ENCODE measurements at regions not wholly inside any gene's neighbourhood (a gene's known extent, or its start where the extent isn't known, plus 50 kb on each side); places are given as distances from the start of the nearest gene placed in this dataset.
A peak's percentile ranks its signal among the peaks of the same experiment; 100 is the strongest.
"Not testable (repeated sequence)": the region's sequence is repeated elsewhere in the genome, so short reads cannot be mapped to it uniquely, and the experiment has no call there.

DNA sequence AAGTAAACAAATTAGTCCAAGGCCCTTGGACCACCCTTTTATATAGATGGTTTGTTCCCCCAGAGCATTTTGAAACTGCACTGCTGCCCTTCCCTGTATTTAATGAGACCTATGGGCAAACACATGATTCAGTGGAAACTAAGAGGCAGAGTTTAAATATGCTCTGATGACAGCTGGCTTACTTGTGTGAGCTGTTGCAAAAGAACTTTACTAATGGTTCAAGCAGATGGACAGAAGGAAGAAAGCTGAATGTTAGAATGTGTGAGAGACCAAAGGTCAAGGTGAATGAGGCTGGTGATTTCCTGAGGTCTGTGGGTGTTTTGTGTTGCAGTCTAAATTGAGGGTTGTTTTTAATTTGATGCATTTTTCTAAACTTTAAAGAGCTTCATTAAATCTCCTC, 123.0 kb upstream of the CEP162 start:
- no peak for DNase-seq (ENCODE audit: low spot score)

DNA sequence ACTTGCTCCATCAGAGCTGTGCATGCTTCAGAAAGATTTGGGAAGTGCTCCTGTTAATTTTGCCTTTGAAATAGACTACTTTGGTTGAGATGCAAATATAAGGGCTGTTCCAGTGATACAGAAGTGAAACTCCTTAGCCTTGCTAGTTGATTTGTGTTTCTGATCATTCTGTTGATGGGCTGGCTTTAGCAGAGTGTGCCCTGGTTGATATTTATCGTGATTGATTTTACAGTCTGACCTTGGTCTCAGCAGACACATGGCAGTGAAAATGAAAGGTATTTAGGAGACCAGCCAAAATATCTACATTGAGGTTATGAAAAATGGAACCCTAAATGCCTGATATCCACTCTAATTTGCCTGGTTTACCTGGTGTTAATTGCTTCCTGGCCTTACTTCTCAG, 122.1 kb upstream of the CEP162 start:
- DNase-seq (ENCODE audit: low spot score), result no peak

DNA sequence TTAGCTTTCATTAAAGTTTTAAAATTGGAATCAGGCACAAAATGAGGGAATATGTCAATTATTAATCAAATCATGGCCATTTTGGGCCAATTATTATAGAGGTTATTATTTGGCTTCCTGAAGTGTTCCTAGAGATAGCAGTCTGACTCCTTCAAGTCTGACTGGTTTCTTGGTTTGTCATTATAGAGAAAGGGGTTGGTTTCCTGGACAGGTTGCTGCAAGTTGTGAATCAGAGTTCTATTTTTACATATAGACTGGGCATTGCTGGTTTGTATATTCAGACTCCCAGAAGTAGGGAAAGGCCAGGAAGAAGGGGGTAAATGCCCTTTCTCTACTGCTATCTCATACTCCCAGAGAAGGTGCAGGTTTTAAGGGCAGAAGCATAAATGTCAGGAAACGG, 121.4 kb upstream of the CEP162 start:
- no peak for DNase-seq (ENCODE audit: low spot score)

DNA sequence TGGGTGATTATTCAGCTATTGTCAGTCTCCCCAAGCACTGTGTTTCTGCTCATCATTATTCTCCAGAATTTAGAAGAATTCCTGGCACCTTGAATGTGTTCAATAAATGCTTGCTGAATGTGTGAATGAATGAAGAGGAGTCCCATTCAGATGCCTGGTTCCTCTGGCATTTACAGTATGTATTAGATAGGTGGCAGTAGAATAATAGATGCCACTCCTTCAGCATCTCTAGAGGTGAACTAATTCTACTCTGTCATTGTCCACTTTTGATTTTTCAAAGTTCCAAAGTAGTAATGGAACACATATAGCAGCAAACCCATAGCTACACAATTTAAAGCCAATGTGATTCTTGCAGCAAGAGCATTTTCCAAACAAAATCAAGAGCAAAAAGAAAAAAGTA, 118.9 kb upstream of the CEP162 start:
- DNase-seq (ENCODE audit: low spot score), result no peak

DNA sequence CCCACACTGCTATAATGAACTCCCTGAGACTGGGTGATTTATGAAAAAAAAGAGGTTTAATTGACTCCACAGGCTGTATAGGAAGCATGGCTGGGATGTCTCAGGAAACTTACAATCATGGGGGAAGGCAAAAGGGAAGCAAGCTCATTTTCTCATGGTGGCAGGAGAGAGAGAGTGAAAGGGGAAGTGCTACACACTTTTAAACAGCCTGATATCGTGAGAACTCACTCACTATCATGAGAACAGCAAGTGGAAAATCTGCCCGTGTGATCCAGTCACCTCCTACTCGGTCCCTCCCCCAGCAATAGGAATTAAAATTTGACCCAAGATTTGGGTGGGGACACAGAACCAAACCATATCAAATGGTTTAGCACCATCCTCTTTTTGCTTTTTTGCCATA, 116.6 kb upstream of the CEP162 start:
- no peak for DNase-seq (ENCODE audit: low spot score)

DNA sequence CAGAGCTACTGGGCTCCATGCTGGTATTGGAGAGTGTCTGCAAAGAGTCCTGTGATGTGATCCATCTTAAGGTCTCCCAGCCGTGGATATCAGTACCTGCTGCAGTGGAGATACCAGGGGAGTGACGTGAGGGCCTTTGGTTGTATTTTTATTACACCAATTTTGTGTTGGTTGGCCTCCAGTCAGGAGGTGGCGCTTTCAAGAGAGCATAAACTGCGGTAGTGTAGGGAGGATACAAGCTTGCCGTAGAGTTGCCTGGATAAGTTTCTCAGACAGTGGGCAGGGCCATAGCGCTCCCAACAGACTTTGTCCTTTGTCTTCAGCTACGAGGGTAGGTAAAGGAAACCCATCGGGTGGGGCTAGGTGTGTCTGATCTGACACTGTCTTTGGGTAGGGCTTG, 113.0 kb upstream of the CEP162 start:
- no peak for DNase-seq (ENCODE audit: low spot score)

DNA sequence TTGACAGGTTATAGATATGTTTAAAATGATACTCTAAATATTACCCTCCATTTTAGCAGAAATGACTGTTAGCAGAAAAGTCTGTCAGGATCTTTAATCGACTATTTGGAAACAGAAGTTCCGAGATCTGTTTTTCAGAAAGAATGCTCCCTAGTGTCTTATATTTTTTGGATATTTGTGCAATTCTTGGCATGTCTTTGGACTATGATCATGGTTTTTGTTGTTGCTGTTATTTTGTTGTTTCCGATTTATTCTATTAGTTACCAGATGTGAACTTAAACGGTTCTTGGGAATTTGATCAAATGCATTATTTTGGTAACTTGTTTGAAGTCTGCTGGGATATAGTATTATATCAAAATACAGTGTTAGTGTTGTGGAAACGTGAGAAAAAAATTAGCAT, 106.4 kb upstream of the CEP162 start:
- DNase-seq (ENCODE audit: low spot score), result no peak

DNA sequence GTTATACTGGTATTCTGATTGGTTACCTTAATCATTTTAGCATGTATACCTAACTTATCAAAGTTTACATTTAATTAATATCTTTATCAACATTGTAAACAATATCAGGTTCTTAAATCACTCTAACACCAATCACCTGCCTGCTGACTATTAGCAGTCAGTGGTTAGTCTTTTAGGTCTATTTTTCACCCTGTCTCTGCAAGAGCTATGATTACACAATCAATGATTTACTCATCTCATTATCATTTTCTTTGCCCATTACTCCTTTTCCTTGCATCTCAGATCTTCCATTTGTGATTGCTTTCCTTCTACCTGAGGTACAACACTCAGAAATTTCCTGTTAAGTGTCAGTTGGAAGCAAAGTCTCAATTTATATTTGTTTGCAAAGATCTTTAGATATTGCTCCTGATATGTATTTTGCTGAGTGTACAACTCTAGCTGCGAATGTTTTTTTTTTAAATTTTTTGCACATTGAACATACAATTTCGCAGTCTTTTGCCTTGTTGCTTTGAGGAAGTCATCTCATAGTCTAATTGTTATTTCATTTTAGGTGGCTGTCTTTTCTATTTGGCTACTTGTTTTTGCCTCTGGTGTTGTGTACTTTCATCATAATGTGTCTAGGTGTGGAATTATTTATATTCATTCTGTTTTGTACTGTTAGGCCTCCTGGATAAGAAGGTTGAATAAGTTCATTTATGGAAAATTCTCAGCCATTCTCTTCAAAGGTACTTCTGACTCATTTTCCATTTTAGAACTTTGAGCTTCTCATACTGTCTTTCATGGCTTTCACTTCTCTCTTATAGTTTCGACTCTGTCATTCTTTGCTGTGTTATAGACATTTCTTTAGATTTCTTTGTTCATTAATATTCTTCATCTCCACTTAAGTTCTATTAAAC, 104.9 kb upstream of the CEP162 start:
- DNase-seq (ENCODE audit: low spot score), result no peak

DNA sequence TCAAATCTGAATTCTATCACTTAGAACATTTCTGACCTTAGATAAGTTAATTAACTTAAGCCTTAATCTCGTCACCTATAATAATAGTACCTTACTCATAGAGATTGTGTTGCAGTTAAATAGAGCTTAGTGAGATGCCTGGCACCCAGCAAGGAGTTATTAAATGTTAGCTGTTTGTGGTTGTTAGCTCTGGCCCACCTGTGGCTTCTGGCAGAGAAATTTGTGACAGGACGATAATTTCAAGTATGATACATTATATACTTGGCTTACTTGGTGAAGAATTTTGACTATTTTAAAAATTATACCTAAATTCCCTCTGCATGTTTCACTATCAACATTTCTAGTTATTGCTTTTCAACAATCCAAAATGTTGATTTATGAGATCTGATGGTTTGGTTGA, 102.9 kb upstream of the CEP162 start:
- no peak for DNase-seq (ENCODE audit: low spot score)

DNA sequence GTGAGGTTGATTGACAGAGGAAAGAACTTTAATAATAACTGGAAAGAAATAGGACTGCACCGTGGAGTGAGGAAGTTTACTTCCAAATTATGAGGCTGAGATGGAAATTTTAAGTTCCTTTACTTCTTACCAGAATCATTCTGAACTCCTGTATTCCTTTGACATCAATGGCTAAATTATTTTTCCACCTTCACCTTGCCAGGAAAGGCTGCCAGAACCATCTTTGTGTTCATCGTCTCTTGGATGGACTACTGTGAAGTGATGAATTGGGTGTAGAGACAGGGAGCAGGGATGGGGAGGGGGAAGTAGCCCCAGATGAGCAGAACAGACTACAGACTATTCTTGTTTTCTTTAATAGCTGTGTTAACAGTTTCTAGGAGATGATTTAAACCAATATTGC, 102.1 kb upstream of the CEP162 start:
- DNase-seq (ENCODE audit: low spot score), result no peak

DNA sequence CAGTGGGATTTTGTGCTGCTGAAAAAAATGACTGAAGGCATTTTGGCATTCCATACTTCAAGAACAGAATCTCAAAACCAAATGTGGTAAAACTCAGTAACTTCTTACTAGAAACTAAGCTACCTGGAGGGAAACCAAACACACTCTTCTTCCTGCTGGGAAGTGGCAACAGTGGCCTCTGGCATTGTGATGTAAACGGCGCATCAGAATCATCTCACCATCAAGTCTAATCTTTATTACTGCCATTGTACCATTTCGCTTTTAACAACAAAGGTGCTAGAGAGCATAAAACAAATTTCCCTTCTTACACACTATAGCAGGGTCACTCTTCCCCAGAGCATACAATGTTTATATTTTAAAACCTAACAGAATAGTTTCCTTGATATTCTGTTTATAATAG, 101.6 kb upstream of the CEP162 start:
- DNase-seq (ENCODE audit: low spot score), result no peak

DNA sequence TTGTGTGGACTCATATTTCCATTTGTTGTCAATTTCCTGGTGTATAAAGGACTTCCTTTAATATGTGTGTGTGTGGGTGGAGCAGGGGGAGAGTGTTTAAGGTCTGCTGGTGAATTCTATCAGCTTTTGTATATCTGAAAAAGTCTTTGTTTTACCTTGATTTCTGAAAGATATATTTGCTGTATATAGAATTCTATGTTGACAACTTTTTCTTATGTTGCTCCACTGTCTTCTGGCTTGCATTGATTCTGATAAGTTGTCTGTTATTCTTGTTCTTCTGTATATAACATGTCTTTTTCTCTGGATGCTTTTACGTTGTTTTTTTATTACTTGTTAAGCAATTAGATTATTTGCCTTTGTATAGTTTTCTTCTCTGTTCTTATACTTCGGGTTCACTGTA, 90.0 kb upstream of the CEP162 start:
- no peak for DNase-seq (ENCODE audit: low spot score)

DNA sequence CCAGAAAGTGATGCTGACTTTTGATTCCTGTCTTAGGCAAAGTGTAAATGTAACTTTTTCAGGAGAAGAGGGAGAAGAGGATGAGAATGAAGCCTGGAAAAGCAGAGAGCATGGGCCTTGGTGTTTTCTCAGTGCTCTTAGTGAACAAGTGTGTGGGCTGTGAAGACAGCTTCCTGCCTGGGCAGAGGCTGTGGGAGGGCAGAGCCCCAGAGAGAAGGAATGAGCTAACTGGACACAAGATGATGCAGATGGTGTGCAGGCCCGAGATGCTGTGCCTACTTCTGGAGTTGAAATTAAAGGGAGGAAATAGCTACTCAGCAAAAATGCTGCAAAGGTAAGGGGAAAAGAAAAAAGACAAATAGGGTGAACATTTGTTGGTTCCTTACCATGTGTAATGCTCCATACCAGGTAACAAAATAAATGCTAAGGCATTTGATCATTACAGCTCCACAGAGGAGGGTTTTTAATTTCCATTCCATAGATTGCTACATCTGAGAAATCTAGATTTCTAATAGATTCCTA, 87.0 kb upstream of the CEP162 start:
- DNase-seq (ENCODE audit: low spot score), result no peak

DNA sequence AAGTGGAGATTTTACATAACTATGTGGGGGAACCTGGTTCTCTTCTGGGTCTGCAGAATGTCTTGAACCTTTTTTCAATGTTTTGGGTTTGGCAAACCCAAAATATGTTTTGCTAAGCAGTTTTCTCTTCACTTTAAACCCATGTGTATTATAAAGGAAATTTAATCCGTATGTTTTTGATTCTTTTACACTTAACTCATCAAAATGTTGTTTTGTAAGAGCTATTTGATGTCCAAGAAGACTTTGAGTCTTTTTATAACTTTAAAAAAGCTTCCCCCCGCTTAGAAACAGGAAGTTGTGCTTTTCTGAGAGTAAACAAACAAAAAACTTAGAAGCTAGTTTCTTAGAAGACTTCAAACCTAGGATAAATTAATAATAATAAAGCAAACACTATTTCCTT, 81.9 kb upstream of the CEP162 start:
- no peak for DNase-seq (ENCODE audit: low spot score)

DNA sequence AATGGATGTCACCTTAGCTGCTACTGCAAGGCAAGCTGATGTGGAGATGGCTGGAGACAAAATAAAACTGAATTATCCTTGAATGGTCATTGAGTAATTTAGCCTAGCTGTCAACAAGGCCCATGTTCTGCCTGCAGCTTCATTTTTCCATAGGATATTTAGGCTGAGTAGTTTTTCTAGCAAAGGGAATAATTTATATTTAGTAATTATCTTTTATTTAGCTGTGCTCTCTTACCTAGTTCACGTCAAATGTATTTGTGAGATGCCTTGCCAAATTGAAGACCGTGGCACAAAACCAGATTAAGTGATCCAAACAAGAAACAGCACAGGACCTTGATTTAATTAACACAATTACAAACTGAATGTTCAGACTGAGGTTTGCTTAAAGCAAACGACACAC, 77.4 kb upstream of the CEP162 start:
- DNase-seq (ENCODE audit: low spot score), result no peak

DNA sequence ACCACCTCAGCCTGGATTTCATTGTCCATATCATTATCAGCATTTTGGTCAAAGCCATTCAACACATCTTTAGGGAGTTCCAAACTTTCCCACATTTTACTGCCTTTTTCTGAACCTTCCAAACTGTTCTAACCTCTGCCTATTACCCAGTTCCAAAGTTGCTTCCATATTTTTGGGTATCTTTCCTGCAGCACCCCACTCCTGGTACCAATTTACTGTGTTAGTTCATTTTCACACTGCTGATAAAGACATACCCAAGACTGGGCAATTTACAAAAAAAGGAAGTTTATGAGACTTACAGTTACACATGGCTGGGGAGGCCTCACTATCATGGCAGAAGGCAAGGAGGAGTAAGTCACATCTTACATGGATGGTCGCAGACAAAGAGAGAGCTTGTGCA, 63.6 kb upstream of the CEP162 start:
- not testable (repeated sequence) for DNase-seq (ENCODE audit: low spot score)

DNA sequence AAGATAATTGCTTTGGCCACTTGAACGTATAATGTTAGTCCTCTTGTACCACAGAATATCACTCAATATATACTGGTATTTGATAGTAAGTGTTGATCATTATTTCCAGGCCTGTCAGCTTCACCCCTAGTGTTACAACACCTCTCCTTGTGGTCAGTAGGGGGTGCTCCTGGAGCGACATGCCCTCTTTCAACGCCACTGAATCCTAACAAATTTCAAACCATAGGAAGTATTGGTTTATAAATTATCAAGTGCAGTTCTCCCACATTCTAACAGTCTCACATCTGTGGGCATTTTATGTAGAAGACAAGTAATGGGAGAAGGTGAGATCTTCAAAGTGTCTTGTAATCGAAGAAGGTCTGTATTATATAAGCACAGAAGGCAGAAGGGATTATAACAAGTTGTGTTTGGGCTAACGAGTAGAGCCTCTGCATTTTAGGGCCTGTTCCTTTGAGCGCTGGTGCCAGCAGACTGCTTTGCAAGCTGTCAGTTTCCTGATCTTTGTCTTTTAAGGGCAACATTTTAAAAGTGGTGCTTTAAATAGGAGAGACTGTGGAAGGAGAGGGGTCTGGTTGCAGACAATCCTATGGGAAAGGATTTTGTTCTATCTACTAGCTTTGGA, 57.1 kb upstream of the CEP162 start:
- DNase-seq (ENCODE audit: low spot score), result peak; percentile 25

DNA sequence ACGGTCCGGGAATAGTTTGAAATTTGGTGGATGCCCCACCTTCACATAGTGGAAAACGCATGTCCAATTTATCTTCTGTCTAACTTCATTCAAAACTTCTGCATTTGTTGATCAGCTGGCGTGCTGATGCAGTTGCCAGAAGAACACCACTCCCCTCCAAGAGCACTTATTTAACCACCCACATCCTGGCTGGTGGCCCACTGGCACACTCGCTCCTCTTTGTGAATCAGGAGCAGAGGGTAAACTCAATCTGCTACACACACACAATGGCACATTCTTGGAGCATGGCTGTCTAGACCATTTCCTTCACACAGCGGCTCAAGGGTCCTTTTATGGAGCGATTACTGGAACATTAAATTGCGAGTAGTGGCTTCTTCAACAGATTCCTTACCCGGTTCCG, 55.1 kb upstream of the CEP162 start:
- no peak for DNase-seq (ENCODE audit: low spot score)

DNA sequence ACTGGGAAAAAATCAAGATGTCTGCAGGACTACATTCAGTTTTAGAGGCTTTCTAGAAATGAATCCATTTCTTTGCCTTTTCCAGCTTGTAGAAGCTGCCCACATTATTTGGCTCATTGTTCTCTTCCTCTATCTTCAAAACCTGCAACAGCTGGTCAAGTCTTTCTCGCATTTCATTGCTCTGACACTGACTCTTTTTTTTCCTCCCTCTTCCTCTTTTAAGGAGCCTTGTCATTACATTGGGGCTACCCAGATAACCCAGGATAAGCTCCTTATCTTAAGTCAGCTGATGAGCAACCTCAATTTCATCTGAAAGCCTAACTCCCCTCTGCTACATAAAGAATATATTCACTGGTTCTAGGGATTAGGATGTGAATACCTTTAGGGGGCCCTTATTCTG, 53.2 kb upstream of the CEP162 start:
- no peak for DNase-seq (ENCODE audit: low spot score)

DNA sequence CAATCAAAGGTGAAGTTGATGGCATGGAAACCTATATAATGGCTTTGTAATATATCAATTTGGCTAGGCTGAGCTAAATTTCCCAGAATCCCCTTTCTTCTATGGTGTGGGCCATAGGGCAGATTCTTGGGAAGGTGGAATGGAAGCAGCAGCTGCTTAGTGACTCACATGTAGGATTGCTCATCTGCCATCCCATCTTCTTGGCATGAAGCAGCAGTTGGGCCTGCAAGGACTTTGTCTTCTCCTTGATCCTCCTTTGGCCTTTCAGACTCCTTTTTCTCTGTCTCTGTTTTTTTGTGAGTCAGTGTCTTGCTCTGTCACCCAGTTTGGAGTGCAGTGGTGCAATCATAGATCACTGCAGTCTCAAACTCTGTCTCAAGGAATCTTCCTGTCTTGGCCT, 52.6 kb upstream of the CEP162 start:
- no peak for DNase-seq (ENCODE audit: low spot score)

DNA sequence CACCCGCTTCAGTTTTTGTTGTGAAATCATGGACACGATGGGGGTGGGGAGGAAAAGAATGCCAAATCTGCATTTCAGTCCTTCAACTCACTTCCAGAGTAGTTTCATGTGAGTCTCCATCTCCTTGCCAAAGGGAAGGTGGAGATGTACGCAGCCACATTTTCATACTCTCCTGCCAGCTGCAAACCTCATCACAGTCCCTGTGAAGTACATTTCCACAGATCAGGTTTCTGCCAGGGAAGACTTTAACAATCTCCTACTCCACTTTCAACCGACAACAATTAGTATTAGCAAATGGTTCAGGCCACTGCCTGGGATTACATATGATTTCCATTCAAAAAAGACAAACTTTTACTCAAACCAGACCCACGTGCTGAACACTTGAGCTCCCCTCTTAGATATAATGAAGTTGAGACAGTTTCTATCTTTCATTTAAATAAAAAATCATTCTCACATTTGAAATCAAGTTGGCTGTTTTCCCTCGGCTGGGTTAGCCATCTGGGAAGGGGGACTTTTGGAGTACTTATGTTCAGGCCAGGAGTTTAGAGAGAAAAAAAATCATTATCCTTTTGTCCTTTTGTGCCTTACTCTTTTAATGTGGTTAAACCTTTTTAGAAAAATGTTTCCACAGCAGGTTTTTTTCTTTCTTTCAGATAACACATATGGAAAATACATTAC, 51.0 kb upstream of the CEP162 start:
- no peak for DNase-seq (ENCODE audit: low spot score)
